GM12878 (cell line): ENCODE measurements at regions not wholly inside any gene's neighbourhood (a gene's known extent, or its start where the extent isn't known, plus 50 kb on each side); places are given as distances from the start of the nearest gene placed in this dataset.

Source experiments
- ATAC-seq: fragments of 200-7000 bp; cut with Tn5 transposase; 3 replicates; pipeline ENCODE4 v1.9.1; 2020; ENCODE audit warnings: mild to moderate bottlenecking, moderate library complexity
- BruUV-seq: library from RNA; stranded (reverse); fragments of 400-500 nt; replicated peaks from 2 replicates; lab custom pipeline; 2021; lab: Mats Ljungman, UMichigan
- CTCF ChIA-PET: fragments of 300-600 bp; sonication (Branson Sonifier 250); formaldehyde crosslinking; extraction: SDS; loops from one replicate; lab custom pipeline; 2021; ENCODE audit warnings: inconsistent platforms; lab: Yijun Ruan, JAX
- POLR2A ChIA-PET: fragments of 350-600 bp; formaldehyde crosslinking; extraction: SDS; loops from one replicate; lab custom pipeline; 2021; ENCODE audit warnings: inconsistent platforms; lab: Charles Lee
- RAD21 ChIA-PET: fragments of 300-600 bp; sonication (Branson Sonifier 250); formaldehyde crosslinking; loops from one replicate; lab custom pipeline; 2023; ENCODE audit warnings: antibody characterized with exemption; ENCODE audit not compliant: unreplicated experiment; lab: Charles Lee
- SMC1A ChIA-PET: fragments of 300-600 bp; sonication (Branson Sonifier 250); formaldehyde crosslinking; loops from one replicate; lab custom pipeline; 2023; ENCODE audit not compliant: unreplicated experiment, uncharacterized antibody; lab: Charles Lee
- DNase-seq: peaks from one replicate; pipeline ENCODE4 v3.0.0-alpha.2; 2011; ENCODE audit warnings: low read depth, low spot score
- FAIRE-seq: peaks from 3 replicates; lab custom pipeline; 2011; peaks lifted over from hg19 to GRCh38; lab: Jason Lieb, UNC
- H2AFZ ChIP-seq: 2 replicates; pipeline ENCODE4 v1.6.0; 2011; ENCODE audit warnings: low read depth, low read length, control low read depth; ENCODE audit not compliant: control insufficient read depth
- H3K27ac ChIP-seq: 2 replicates; pipeline ENCODE4 v1.5.1; 2011; ENCODE audit warnings: control low read depth; ENCODE audit not compliant: control insufficient read depth, insufficient read depth
- H3K27me3 ChIP-seq, 2 experiments: replicated peaks in 1 of 2; 2 replicates each; pipeline versions ENCODE4 v1.6.0 to v1.6.1; 2011; ENCODE audit warnings: low read length in 1 of 2; ENCODE audit not compliant: control insufficient read depth in 2 of 2, insufficient read depth in 2 of 2
- H3K36me3 ChIP-seq, 2 experiments: 2 replicates each; pipeline ENCODE4 v1.5.1; 2011; ENCODE audit warnings: low read length in 1 of 2; ENCODE audit not compliant: control insufficient read depth in 2 of 2, insufficient read depth in 2 of 2
- H3K4me1 ChIP-seq: 2 replicates; pipeline ENCODE4 v1.6.1; 2011; ENCODE audit warnings: mild to moderate bottlenecking, low read length, moderate library complexity, mixed read lengths; ENCODE audit not compliant: control insufficient read depth, insufficient read depth
- H3K4me2 ChIP-seq: 2 replicates; pipeline ENCODE4 v1.6.0; 2011; ENCODE audit warnings: control low read depth; ENCODE audit not compliant: control insufficient read depth, insufficient read depth
- H3K4me3 ChIP-seq: fragments of 200-600 bp; sonication (generic); 2 replicates; pipeline ENCODE4 v1.5.1; 2016
- H3K79me2 ChIP-seq: 2 replicates; pipeline ENCODE4 v1.6.0; 2011; ENCODE audit warnings: low read length; ENCODE audit not compliant: control insufficient read depth, insufficient read depth
- H3K9ac ChIP-seq: 2 replicates; pipeline ENCODE4 v1.8.0; 2011; ENCODE audit warnings: low read length, control low read depth, mixed read lengths; ENCODE audit not compliant: control insufficient read depth, insufficient read depth
- H3K9me3 ChIP-seq: replicated peaks from 3 replicates; pipeline ENCODE4 v1.5.1; 2011; ENCODE audit warnings: mild to moderate bottlenecking, low read length; ENCODE audit not compliant: control insufficient read depth, insufficient read depth
- H4K20me1 ChIP-seq: 2 replicates; pipeline ENCODE4 v1.6.0; 2011; ENCODE audit not compliant: control insufficient read depth, insufficient read depth
- BACH1 ChIP-seq: fragments of 450-650 bp; IDR thresholded peaks from 2 replicates; pipeline ENCODE4 v1.6.1; 2017; ENCODE audit warnings: mild to moderate bottlenecking, borderline replicate concordance
- POLR2A ChIP-seq: IDR thresholded peaks from 2 replicates; pipeline ENCODE4 v1.6.1; 2011; ENCODE audit warnings: low read depth, mild to moderate bottlenecking, low read length
- RCOR1 ChIP-seq: conservative IDR thresholded peaks from 2 replicates; pipeline ENCODE4 v1.6.1; 2012; ENCODE audit warnings: low read depth, low read length, improper control_type of control experiment
- SMAD5 ChIP-seq: IDR thresholded peaks from 2 replicates; pipeline ENCODE4 v1.6.1; 2016; ENCODE audit warnings: antibody characterized with exemption, low read depth
- SREBF2 ChIP-seq: IDR thresholded peaks from 2 replicates; pipeline ENCODE4 v1.6.1; 2012; ENCODE audit warnings: mild to moderate bottlenecking, low read length
- STAT1 ChIP-seq: fragments of 450-650 bp; conservative IDR thresholded peaks from 2 replicates; pipeline ENCODE4 v1.6.1; 2014; ENCODE audit warnings: antibody characterized with exemption, mild to moderate bottlenecking
- ZNF622 ChIP-seq: fragments of 450-650 bp; IDR thresholded peaks from 2 replicates; pipeline ENCODE4 v1.6.1; 2017; ENCODE audit warnings: mild to moderate bottlenecking, inconsistent platforms
- WGBS: methylation state at CpG from one replicate; pipeline ENCODE4 v1.1.6; 2016; ENCODE audit warnings: low lambda C conversion rate; ENCODE audit not compliant: insufficient replicate concordance, insufficient coverage; ENCODE audit errors: missing lambda C conversion rate; 5-methylcytosine and 5-hydroxymethylcytosine counted together
- in situ Hi-C: fragments of 300-500 bp; cut with MboI; formaldehyde crosslinking; loops from 9 replicates; pipeline ENCODE4 v1.14.3; 2018; ENCODE audit warnings: mixed read lengths
- intact Hi-C: fragments of 100-400 bp; cut with micrococcal nuclease; formaldehyde crosslinking; loops from one replicate; pipeline ENCODE4 v1.14.2; 2022; ENCODE audit not compliant: unreplicated experiment
- TF ChIP-seq, protein P1 (sequence below): fragments of 450-650 bp; IDR thresholded peaks from 2 replicates; pipeline ENCODE4 v1.6.1; 2016; ENCODE audit warnings: mild to moderate bottlenecking
- TF ChIP-seq, protein P2 (sequence below): fragments of 450-650 bp; IDR thresholded peaks from 2 replicates; pipeline ENCODE4 v1.6.1; 2017; ENCODE audit warnings: borderline replicate concordance
- TF ChIP-seq, protein P3 (sequence below): fragments of 450-650 bp; IDR thresholded peaks from 2 replicates; pipeline ENCODE4 v1.6.1; 2016; ENCODE audit warnings: mild to moderate bottlenecking, moderate library complexity, borderline replicate concordance
- TF ChIP-seq, protein P4 (sequence below): fragments of 450-650 bp; formaldehyde crosslinking; IDR thresholded peaks from 2 replicates; pipeline ENCODE4 v1.4.0; 2022; ENCODE audit warnings: mild to moderate bottlenecking, moderate library complexity
- TF ChIP-seq, protein P5 (sequence below): fragments of 150-350 bp; IDR thresholded peaks from 2 replicates; pipeline ENCODE4 v1.6.1; 2014; ENCODE audit warnings: mild to moderate bottlenecking, low read depth, low read length

DNA sequence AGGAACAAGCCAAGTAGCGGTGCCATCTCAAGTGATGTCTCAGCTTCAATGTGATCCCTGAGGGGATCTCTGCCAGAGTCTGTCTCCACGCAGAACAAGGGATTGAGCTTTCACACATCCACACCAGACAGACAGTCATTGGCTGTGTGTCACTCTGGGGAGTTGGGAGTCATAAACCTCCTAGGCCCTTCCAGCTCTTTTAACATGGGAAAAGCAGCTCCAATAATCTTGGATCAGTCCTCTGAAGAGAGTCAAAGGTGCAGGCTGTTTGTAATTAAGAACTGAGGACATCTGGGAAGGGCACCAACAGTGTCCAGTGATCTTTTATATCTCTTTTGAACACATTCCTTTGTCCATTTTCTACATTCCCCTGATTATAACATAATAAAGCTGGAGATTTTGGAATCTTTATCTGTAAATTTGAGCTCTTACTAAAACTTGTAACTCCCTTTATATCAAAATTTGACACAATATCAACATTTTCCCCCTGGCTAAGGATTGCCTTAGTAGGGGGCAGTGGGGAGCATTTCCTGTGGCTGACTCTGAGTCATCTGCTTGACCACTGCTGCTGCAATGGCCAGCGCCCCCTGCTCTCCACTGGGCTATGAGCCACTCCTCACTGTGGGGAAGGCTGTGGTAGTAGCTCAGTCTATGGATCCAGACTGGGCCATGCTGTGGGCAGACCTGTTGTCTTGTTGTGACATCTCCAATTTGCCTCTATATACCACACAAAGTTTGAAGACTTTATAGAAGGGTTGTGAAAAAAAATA is 284.4 kb downstream of the OSTF1 start:
- ChIA-PET RAD21 (no interaction called here), POLR2A (no interaction called here), SMC1A (no interaction called here), CTCF (no interaction called here)
- BruUV-seq: no TSS peak
- Histone ChIP-seq H3K4me3 (no peak overlapping the region), H3K9me3 (no peaks in the 10 kb centered on the region), H3K27ac (no peak overlapping the region), H3K4me1 (no peaks in the 10 kb centered on the region), H4K20me1 (no peaks in the 10 kb centered on the region), H3K36me3 (no peaks in the 10 kb centered on the region), H2AFZ (no peak overlapping the region), H3K4me2 (no peak overlapping the region), H3K27me3 (no peaks in the 10 kb centered on the region), H3K79me2 (no peaks in the 10 kb centered on the region), H3K9ac (no peak overlapping the region)
- no peak for FAIRE-seq
- WGBS: 13% methylated on average over 3 of the region's 3 CpGs
- intact Hi-C loops: no loop called here
- no peak for ATAC-seq
- no peak for DNase-seq
- in situ Hi-C loops: no loop called here
- TF ChIP-seq SREBF2 (no peak), POLR2A (no peak), ZNF622 (no peak), STAT1 (no peak), RCOR1 (no peak), SMAD5 (no peak), BACH1 (no peak)
- TF ChIP-seq, protein P1, sequence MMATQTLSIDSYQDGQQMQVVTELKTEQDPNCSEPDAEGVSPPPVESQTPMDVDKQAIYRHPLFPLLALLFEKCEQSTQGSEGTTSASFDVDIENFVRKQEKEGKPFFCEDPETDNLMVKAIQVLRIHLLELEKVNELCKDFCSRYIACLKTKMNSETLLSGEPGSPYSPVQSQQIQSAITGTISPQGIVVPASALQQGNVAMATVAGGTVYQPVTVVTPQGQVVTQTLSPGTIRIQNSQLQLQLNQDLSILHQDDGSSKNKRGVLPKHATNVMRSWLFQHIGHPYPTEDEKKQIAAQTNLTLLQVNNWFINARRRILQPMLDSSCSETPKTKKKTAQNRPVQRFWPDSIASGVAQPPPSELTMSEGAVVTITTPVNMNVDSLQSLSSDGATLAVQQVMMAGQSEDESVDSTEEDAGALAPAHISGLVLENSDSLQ: no peak
- TF ChIP-seq, protein P2, sequence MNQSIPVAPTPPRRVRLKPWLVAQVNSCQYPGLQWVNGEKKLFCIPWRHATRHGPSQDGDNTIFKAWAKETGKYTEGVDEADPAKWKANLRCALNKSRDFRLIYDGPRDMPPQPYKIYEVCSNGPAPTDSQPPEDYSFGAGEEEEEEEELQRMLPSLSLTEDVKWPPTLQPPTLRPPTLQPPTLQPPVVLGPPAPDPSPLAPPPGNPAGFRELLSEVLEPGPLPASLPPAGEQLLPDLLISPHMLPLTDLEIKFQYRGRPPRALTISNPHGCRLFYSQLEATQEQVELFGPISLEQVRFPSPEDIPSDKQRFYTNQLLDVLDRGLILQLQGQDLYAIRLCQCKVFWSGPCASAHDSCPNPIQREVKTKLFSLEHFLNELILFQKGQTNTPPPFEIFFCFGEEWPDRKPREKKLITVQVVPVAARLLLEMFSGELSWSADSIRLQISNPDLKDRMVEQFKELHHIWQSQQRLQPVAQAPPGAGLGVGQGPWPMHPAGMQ: no peak
- TF ChIP-seq, protein P3, sequence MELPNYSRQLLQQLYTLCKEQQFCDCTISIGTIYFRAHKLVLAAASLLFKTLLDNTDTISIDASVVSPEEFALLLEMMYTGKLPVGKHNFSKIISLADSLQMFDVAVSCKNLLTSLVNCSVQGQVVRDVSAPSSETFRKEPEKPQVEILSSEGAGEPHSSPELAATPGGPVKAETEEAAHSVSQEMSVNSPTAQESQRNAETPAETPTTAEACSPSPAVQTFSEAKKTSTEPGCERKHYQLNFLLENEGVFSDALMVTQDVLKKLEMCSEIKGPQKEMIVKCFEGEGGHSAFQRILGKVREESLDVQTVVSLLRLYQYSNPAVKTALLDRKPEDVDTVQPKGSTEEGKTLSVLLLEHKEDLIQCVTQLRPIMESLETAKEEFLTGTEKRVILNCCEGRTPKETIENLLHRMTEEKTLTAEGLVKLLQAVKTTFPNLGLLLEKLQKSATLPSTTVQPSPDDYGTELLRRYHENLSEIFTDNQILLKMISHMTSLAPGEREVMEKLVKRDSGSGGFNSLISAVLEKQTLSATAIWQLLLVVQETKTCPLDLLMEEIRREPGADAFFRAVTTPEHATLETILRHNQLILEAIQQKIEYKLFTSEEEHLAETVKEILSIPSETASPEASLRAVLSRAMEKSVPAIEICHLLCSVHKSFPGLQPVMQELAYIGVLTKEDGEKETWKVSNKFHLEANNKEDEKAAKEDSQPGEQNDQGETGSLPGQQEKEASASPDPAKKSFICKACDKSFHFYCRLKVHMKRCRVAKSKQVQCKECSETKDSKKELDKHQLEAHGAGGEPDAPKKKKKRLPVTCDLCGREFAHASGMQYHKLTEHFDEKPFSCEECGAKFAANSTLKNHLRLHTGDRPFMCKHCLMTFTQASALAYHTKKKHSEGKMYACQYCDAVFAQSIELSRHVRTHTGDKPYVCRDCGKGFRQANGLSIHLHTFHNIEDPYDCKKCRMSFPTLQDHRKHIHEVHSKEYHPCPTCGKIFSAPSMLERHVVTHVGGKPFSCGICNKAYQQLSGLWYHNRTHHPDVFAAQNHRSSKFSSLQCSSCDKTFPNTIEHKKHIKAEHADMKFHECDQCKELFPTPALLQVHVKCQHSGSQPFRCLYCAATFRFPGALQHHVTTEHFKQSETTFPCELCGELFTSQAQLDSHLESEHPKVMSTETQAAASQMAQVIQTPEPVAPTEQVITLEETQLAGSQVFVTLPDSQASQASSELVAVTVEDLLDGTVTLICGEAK: no peak
- TF ChIP-seq, protein P4, sequence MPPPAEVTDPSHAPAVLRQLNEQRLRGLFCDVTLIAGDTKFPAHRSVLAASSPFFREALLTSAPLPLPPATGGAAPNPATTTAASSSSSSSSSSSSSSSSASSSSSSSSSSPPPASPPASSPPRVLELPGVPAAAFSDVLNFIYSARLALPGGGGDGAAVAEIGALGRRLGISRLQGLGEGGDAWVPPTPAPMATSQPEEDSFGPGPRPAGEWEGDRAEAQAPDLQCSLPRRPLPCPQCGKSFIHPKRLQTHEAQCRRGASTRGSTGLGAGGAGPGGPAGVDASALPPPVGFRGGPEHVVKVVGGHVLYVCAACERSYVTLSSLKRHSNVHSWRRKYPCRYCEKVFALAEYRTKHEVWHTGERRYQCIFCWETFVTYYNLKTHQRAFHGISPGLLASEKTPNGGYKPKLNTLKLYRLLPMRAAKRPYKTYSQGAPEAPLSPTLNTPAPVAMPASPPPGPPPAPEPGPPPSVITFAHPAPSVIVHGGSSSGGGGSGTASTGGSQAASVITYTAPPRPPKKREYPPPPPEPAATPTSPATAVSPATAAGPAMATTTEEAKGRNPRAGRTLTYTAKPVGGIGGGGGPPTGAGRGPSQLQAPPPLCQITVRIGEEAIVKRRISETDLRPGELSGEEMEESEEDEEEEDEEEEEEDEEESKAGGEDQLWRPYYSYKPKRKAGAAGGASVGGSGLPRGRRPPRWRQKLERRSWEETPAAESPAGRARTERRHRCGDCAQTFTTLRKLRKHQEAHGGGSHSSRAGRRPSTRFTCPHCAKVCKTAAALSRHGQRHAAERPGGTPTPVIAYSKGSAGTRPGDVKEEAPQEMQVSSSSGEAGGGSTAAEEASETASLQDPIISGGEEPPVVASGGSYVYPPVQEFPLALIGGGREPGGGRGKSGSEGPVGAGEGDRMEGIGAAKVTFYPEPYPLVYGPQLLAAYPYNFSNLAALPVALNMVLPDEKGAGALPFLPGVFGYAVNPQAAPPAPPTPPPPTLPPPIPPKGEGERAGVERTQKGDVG (CRISPR knock-in tag): no peak
- TF ChIP-seq, protein P5, sequence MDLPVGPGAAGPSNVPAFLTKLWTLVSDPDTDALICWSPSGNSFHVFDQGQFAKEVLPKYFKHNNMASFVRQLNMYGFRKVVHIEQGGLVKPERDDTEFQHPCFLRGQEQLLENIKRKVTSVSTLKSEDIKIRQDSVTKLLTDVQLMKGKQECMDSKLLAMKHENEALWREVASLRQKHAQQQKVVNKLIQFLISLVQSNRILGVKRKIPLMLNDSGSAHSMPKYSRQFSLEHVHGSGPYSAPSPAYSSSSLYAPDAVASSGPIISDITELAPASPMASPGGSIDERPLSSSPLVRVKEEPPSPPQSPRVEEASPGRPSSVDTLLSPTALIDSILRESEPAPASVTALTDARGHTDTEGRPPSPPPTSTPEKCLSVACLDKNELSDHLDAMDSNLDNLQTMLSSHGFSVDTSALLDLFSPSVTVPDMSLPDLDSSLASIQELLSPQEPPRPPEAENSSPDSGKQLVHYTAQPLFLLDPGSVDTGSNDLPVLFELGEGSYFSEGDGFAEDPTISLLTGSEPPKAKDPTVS: no peak
